K562 (cell line): ENCODE measurements at regions not wholly inside any gene's neighbourhood (a gene's known extent, or its start where the extent isn't known, plus 50 kb on each side); places are given as distances from the start of the nearest gene placed in this dataset.
A peak's percentile ranks its signal among the peaks of the same experiment; 100 is the strongest.

Experiments used
- BDP1 ChIP-seq: IDR thresholded peaks from 3 replicates; pipeline ENCODE4 v1.6.1; 2011; ENCODE audit not compliant: insufficient read length, insufficient read depth
- BRD9 ChIP-seq: fragments of 450-650 bp; IDR thresholded peaks from 2 replicates; pipeline ENCODE4 v1.6.1; 2018; ENCODE audit warnings: low read depth; ENCODE audit not compliant: partially characterized antibody
- CCAR2 ChIP-seq: fragments of 200-400 bp; formaldehyde crosslinking; IDR thresholded peaks from 2 replicates; pipeline ENCODE4 v1.6.1; 2017; ENCODE audit warnings: mild to moderate bottlenecking, low read depth, low read length
- DDX20 ChIP-seq: fragments of 450-650 bp; IDR thresholded peaks from 2 replicates; pipeline ENCODE4 v1.6.1; 2016; ENCODE audit warnings: missing genetic modification characterization, low read depth, mild to moderate bottlenecking, missing compliant biosample characterization, moderate library complexity
- EGR1 ChIP-seq: fragments of 450-650 bp; conservative IDR thresholded peaks from 2 replicates; pipeline ENCODE4 v1.6.1; 2017; ENCODE audit warnings: mild to moderate bottlenecking
- FOS ChIP-seq: IDR thresholded peaks from 3 replicates; pipeline ENCODE4 v1.6.1; 2011; ENCODE audit not compliant: insufficient read length; ENCODE audit errors: extremely low read depth
- RBM25 ChIP-seq: fragments of 200-400 bp; formaldehyde crosslinking; IDR thresholded peaks from 2 replicates; pipeline ENCODE4 v1.6.1; 2018; ENCODE audit warnings: low read length, low read depth, moderate library complexity; ENCODE audit not compliant: severe bottlenecking
- TAF7 ChIP-seq: fragments of 450-650 bp; IDR thresholded peaks from 2 replicates; pipeline ENCODE4 v1.6.1; 2016; ENCODE audit warnings: missing genetic modification characterization, missing compliant biosample characterization
- ZBTB17 ChIP-seq: fragments of 450-650 bp; formaldehyde crosslinking; IDR thresholded peaks from 2 replicates; pipeline ENCODE4 v1.4.0; 2020; ENCODE audit warnings: mild to moderate bottlenecking
- TF ChIP-seq, protein P1 (sequence below): sonication (generic); formaldehyde crosslinking; IDR thresholded peaks from 2 replicates; pipeline ENCODE4 v1.8.1; 2023; ENCODE audit warnings: missing genetic modification reagents, mild to moderate bottlenecking, borderline replicate concordance
- TF ChIP-seq, protein P2 (sequence below), 3 experiments: fragments of 200-800 bp in 1 of 3; sonication (Bioruptor generic) in 1 of 3; sonication (generic) in 1 of 3; formaldehyde crosslinking in 1 of 3; IDR thresholded peaks; 2 replicates each; pipeline versions ENCODE4 v1.6.1 to v1.8.0; 2016 to 2022; ENCODE audit warnings: mild to moderate bottlenecking in 2 of 3, missing compliant biosample characterization in 2 of 3, missing genetic modification characterization in 2 of 3, missing genetic modification reagents in 1 of 3
- TF ChIP-seq, protein P3 (sequence below), 2 experiments: fragments of 450-650 bp in 1 of 2; sonication (generic) in 1 of 2; formaldehyde crosslinking in 1 of 2; IDR thresholded peaks; 2 replicates each; pipeline versions ENCODE4 v1.7.1 to v1.9.0; 2016 to 2022; ENCODE audit warnings: inconsistent platforms in 1 of 2, mild to moderate bottlenecking in 1 of 2, missing genetic modification reagents in 1 of 2

DNA sequence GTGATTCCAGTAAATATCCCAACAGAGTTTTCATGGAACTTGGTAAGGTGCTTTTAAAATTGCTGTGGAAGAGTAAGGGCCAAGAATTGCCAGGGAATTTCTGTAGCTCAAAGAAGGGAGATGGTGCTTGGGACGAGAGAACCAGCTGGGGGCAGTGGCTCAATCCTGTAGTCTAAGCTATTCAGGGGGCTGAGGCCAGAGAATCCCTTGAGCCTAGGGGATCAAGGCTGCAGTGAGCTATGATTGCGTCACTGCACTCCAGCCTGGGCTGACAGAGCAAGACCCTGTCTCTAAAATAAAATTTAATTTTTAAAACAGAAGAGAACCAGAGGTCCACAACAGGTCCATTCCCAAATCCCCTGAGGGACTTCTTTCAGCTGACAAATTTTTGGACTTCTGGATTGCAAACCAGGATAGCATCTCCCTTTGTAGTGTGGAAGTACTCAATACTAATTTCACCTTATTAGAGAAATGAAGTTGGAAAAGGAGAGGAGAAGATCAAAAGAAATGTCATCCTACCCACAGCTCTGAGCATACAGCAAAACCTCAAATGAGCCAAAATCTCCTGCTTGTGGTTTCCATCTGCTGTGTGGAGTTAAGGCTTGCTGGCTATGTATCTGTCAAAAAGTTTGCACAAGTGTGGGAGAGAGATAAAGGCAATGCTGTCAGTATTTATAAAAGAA is 59.2 kb upstream of the CLPB start (continued):
- TF ChIP-seq TAF7 (tag): no peak
- no peak for TF ChIP-seq ZBTB17
- TF ChIP-seq BDP1: no peak
- TF ChIP-seq, protein P1, sequence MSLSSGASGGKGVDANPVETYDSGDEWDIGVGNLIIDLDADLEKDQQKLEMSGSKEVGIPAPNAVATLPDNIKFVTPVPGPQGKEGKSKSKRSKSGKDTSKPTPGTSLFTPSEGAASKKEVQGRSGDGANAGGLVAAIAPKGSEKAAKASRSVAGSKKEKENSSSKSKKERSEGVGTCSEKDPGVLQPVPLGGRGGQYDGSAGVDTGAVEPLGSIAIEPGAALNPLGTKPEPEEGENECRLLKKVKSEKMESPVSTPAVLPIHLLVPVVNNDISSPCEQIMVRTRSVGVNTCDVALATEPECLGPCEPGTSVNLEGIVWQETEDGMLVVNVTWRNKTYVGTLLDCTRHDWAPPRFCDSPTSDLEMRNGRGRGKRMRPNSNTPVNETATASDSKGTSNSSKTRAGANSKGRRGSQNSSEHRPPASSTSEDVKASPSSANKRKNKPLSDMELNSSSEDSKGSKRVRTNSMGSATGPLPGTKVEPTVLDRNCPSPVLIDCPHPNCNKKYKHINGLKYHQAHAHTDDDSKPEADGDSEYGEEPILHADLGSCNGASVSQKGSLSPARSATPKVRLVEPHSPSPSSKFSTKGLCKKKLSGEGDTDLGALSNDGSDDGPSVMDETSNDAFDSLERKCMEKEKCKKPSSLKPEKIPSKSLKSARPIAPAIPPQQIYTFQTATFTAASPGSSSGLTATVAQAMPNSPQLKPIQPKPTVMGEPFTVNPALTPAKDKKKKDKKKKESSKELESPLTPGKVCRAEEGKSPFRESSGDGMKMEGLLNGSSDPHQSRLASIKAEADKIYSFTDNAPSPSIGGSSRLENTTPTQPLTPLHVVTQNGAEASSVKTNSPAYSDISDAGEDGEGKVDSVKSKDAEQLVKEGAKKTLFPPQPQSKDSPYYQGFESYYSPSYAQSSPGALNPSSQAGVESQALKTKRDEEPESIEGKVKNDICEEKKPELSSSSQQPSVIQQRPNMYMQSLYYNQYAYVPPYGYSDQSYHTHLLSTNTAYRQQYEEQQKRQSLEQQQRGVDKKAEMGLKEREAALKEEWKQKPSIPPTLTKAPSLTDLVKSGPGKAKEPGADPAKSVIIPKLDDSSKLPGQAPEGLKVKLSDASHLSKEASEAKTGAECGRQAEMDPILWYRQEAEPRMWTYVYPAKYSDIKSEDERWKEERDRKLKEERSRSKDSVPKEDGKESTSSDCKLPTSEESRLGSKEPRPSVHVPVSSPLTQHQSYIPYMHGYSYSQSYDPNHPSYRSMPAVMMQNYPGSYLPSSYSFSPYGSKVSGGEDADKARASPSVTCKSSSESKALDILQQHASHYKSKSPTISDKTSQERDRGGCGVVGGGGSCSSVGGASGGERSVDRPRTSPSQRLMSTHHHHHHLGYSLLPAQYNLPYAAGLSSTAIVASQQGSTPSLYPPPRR (CRISPR knock-in tag): 0 out of 2 replicates have a peak, but pooled peaks have one; percentile 29
- no peak for TF ChIP-seq RBM25
- TF ChIP-seq, protein P2, sequence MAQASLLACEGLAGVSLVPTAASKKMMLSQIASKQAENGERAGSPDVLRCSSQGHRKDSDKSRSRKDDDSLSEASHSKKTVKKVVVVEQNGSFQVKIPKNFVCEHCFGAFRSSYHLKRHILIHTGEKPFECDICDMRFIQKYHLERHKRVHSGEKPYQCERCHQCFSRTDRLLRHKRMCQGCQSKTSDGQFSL (CRISPR knock-in tag; IDR thresholded peaks at IDR 0.05): no peak
- TF ChIP-seq, protein P2 (tag; IDR thresholded peaks at IDR 0.05): no peak
- TF ChIP-seq EGR1: no peak
- no peak for TF ChIP-seq BRD9
- TF ChIP-seq, protein P3, sequence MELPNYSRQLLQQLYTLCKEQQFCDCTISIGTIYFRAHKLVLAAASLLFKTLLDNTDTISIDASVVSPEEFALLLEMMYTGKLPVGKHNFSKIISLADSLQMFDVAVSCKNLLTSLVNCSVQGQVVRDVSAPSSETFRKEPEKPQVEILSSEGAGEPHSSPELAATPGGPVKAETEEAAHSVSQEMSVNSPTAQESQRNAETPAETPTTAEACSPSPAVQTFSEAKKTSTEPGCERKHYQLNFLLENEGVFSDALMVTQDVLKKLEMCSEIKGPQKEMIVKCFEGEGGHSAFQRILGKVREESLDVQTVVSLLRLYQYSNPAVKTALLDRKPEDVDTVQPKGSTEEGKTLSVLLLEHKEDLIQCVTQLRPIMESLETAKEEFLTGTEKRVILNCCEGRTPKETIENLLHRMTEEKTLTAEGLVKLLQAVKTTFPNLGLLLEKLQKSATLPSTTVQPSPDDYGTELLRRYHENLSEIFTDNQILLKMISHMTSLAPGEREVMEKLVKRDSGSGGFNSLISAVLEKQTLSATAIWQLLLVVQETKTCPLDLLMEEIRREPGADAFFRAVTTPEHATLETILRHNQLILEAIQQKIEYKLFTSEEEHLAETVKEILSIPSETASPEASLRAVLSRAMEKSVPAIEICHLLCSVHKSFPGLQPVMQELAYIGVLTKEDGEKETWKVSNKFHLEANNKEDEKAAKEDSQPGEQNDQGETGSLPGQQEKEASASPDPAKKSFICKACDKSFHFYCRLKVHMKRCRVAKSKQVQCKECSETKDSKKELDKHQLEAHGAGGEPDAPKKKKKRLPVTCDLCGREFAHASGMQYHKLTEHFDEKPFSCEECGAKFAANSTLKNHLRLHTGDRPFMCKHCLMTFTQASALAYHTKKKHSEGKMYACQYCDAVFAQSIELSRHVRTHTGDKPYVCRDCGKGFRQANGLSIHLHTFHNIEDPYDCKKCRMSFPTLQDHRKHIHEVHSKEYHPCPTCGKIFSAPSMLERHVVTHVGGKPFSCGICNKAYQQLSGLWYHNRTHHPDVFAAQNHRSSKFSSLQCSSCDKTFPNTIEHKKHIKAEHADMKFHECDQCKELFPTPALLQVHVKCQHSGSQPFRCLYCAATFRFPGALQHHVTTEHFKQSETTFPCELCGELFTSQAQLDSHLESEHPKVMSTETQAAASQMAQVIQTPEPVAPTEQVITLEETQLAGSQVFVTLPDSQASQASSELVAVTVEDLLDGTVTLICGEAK (IDR thresholded peaks at IDR 0.05): no peak
- TF ChIP-seq, protein P3 (CRISPR knock-in tag; IDR thresholded peaks at IDR 0.05): no peak
- no peak for TF ChIP-seq CCAR2
- no peak for TF ChIP-seq FOS
- no peak for TF ChIP-seq DDX20 (tag)
